Choroid plexus epithelial cell (primary cell): ENCODE measurements at regions not wholly inside any gene's neighbourhood (a gene's known extent, or its start where the extent isn't known, plus 50 kb on each side); places are given as distances from the start of the nearest gene placed in this dataset.

Experiments
- DNase-seq: peaks from one replicate; pipeline ENCODE4 v3.0.0-alpha.2; 2010; ENCODE audit warnings: low read depth
- H3K4me3 ChIP-seq: 2 replicates; pipeline ENCODE4 v1.5.1; 2011; ENCODE audit warnings: low read depth, mild to moderate bottlenecking, control low read depth, low read length, moderate library complexity
- CTCF ChIP-seq: conservative IDR thresholded peaks from 2 replicates; pipeline ENCODE4 v1.5.1; 2011; ENCODE audit warnings: low read depth, mild to moderate bottlenecking, control low read depth, inconsistent platforms, low read length, moderate library complexity

GRCh38 chr13:65629926-65630325 lies 1600.2 kb downstream of the PCDH9 start:
- no peak for DNase-seq
- no peak for TF ChIP-seq CTCF
- no peak overlapping the region for H3K4me3 ChIP-seq

- no peak for TF ChIP-seq CTCF
- no peak for DNase-seq
- no peak overlapping the region for H3K4me3 ChIP-seq
Measured at GRCh38 chr13:65623148-65623547, 1607.0 kb downstream of the PCDH9 start.

GRCh38 chr13:65615506-65615905 lies 1614.6 kb downstream of the PCDH9 start:
- no peak overlapping the region for H3K4me3 ChIP-seq
- TF ChIP-seq CTCF: no peak
- no peak for DNase-seq

- no peak for DNase-seq
- no peak overlapping the region for H3K4me3 ChIP-seq
- peak; percentile 32 for TF ChIP-seq CTCF
Measured at GRCh38 chr13:65613004-65613403, 1617.1 kb downstream of the PCDH9 start.

GRCh38 chr13:65609350-65609749 lies 1620.8 kb downstream of the PCDH9 start:
- no peak for TF ChIP-seq CTCF
- no peak overlapping the region for H3K4me3 ChIP-seq
- no peak for DNase-seq

GRCh38 chr13:65606622-65607021 lies 1623.5 kb downstream of the PCDH9 start:
- peak; percentile 79 for DNase-seq
- H3K4me3 ChIP-seq: no peak overlapping the region
- TF ChIP-seq CTCF: no peak

- TF ChIP-seq CTCF: no peak
- H3K4me3 ChIP-seq: no peak overlapping the region
- DNase-seq: peak; percentile 27
Measured at GRCh38 chr13:65605396-65605795, 1624.7 kb downstream of the PCDH9 start.
